DLD1 (cell line): ENCODE measurements at regions not wholly inside any gene's neighbourhood (a gene's known extent, or its start where the extent isn't known, plus 50 kb on each side); places are given as distances from the start of the nearest gene placed in this dataset.

Experiments
- in situ Hi-C: cut with HindIII; loops from 2 replicates; pipeline ENCODE4 v1.10.0; 2017; ENCODE audit warnings: low sequenced_read_pairs

DNA sequence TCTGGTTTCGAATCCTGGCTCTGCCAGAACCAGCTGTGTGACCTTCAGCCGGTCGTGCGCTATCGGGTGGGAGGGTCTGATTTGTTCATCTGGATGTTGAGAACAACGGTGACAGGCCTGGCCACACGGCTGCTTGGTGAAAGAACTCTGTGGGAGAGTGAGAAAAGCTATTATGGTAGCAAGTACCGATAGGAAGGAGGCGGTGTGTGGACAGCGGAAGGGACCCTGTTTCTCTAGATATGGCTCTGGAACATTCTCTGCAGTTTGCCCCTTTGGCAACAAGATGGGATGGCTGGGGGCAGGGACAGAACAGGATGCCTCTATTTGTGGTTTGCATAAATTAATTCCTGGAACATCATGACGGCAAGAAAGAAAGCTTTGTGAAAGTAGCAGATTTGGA is 347.3 kb downstream of the AACS start:
- in situ Hi-C loops, result no loop called here

DNA sequence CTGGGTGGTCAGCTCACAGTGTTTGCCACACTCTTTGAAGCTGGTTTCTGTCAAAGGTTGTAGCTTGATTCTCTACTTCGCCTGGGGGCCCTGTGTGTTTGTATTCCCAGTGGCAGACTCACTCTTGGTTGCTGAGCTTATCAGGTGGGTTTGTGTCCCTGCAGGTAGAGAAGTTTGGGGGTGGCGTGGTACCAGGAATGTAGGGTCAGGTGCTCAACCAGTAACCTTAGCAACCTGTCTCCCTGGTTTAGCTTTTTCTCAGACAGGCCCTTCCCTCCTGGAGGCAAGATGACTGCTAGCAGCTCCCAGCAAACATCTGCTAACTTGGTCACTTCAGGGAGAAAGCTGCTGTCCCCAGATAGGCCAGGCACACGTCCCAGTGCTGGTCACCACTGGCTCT is 352.2 kb downstream of the AACS start:
- in situ Hi-C loops, result no loop called here

DNA sequence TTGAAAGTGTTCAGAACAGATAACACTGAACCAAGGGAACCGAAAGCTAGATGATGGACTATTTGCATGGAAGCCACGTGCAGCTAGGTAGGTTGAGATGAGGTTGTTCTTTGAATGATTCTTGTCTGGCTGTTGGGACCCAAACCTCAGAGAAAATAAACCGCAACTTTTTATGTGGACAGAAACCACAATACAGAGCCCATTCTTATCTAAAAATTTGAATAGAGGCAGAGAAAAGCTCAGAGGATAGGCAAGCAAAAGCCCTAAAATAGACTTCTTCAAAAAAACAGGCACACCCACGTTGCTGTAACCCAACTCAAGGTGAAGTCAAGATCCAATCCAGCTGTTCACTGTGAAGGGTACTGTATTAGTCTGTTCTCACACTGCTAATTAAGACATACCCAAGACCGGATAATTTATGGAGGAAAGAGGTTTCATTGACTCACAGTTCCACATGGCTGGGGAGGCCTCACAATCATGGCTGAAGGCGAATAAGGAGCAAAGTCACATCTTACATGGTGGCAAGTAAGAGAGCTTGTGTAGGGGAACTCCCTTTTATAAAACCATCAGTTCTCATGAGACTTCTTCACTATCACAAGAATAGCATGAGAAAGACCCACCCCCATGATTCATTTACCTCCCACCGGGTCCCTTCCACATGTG is 353.8 kb downstream of the AACS start:
- in situ Hi-C loops, result no loop called here

DNA sequence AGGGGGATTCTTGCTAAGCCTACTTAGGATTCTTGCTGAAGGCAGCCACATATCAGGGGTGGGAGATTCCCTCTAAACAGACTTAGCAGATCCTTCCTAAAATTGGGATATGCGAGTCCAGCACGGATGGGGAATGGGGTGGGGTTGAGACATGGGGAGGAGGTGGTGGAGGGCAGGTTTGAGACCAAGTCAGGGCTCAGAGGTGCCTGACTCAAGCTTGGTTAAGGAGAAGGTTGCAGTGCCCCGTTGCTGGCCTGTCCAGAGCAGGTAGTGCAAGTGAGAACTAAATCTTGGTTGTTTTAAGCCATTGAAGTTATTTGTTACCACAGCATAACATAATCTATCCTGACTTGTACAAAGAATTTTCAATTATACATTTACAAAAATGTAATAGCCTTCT is 359.7 kb downstream of the AACS start:
- in situ Hi-C loops, result no loop called here

DNA sequence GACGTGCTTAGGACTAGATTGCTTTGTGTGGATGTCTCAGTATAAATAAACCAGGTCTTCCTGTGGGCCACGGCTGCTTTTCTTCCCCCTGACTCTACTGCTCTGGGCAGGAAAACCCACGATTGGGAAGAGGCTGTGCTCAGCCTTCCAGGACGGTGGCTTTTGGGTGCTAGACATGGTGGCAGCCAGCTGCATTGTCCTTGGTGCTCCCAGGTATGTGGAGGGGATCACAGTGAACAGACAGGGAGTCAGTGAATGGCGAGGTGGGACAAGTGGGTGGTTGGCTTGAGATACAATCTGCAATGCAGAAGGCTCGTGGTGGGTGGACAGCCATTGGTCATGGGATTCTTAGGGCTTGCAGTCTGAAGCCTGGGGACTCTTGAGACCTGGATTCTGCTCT is 366.3 kb downstream of the AACS start:
- in situ Hi-C loops, result no loop called here

DNA sequence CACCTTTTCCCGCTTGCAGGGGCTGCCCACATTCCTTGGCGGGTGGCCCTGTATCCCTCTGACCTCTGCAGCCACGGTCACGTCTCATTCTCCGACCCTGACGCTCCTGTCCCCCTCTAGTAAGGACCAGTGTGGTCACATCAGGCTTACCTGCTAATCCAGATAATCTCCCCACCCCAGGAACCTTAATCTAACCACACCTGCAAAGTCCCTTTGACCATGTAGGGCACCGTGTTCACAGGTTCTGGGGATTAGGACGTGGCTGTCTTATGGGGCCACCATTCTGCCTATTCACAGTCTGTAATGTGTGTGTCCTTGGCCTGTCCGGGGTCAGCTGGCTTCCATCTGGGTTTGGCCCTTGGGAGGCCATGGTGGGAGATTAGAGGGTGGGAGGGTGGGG is 368.9 kb downstream of the AACS start:
- in situ Hi-C loops, result no loop called here

DNA sequence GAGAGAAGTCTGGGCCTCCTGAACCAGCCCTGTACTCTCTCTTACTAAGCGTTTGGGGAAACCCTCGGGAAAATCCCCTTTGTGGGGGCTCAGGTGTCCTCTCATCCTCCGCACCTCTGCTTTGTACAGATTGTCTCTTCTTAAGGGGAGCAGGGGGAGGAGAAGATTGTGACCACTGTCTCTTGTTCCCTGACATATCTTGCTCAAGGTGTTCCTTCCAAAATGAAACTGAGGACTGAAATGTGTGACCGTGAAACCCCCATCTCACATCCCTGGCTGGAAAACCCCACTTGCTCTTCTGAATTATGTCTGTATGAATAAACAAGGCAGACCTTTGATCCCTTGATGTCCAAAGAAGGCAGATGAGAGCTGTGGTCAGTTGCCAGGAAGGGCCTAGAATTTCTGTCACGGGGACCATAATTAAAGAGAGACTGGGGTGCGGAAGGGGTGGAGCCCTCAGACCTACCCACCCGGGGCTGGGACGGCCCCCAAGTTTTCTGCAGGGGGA is 369.8 kb downstream of the AACS start:
- in situ Hi-C loops, result no loop called here

DNA sequence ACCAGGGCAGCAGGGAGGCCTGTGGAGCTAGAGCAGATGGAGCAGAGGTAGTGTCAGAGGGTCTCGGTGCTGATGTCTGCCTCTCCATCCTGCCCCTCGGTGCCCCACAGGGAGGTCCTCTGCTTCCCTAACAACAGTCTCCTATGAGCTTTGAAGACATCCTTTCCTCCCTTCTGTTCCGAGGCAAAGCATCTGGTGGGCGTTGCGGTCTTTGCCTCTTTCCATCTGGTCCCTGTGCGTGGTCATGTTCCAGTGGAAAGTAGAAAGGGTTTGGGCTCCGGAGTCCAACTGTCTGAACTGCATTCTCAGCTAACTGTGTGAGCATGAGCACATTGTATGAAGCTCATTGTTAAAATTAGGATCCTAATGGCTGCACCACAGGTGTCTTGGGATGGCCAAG is 370.6 kb downstream of the AACS start:
- in situ Hi-C loops, result no loop called here

DNA sequence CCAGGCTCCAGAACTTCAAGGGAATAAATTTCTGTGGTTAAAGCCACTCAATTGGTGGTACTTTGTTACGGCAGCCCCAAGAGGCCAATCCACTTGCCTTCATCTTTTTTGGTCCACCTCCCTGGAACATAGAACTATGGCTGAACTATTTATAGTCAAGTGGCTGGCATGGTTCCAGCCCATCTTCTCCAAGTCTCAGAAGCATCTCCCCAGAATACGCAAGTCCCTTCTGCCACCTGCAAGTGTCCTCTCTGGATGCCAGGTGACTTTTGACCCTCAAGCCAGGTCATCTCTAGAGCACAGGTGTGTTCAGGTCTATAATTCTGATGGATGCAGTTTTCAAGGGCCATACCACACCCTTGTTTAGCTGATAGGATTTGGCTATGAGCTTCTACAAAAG is 371.5 kb downstream of the AACS start:
- in situ Hi-C loops, result no loop called here

DNA sequence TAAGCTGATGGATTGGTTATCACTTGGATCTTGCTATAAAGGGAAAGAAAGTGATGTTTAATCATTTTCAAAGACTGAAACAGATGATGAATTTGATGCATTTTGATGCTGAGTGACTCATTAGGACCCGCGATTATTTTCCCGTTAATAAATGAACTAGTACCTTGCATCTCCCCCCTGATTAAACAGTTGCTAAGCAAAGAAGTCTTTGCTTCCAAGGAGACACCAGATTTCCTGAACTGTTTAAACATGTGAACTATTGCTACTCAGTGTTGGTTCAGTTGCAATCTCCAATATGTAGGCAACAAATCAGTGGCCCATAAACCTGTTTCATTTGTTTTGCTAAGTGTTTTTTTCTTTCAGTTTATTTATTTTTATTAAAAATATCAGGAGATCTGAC is 375.2 kb downstream of the AACS start:
- in situ Hi-C loops, result no loop called here

DNA sequence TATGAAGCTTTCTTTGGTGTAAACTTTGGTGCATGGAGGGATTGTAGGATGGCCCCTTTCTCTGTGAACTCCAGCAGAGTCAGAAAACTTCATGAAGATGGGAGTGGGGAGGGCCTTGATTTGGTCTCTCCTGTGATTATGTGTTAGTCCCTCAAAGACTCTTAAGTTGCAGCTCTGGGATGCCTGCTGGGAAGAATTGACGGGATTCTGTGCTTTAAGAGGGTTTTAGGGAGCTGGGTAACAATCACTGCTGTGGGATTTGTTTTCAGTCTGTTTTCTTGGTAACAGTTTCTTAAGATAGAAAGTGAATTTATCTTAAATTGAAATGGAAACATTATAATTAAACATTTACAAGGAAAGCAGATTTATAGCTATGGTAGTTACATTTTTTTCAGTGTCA is 378.1 kb downstream of the AACS start:
- in situ Hi-C loops, result no loop called here

DNA sequence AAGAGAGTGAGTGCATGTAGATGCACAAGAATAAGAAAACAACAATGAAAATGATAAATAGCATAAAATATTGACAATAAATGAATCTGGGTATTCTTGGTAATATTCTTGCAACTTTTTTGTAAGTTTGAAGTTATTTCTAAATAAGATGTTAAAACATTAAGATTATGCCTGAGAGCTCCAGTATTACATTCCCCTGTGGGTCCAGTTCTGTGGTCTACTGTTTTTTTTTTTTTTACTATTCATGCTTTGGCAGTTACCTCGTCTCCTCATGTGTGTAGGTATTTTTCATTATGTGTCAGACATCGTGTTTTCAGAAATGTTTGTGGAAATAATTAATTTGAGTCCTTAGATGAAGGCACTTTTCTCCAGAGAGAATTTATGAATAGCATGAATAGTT is 386.2 kb downstream of the AACS start:
- in situ Hi-C loops, result no loop called here

DNA sequence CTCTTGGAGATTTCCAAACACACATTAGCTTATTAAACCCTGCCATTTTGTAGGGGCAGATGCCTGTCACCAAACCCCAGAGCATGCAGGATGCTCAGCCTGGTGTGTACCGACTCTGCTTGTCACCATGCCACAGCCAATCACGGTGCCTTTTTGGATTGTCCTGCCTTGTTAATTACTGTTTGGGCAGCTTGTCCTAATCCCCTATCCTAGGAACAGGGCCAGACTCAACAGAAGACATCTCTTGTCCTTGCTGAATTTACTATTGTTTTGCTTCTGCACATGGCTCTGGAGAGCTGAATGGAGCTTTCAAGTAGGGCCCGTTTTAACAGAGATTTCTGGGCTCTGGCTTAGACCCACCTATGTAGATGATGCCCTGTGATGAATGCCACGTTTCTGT is 388.5 kb downstream of the AACS start:
- in situ Hi-C loops, result no loop called here

DNA sequence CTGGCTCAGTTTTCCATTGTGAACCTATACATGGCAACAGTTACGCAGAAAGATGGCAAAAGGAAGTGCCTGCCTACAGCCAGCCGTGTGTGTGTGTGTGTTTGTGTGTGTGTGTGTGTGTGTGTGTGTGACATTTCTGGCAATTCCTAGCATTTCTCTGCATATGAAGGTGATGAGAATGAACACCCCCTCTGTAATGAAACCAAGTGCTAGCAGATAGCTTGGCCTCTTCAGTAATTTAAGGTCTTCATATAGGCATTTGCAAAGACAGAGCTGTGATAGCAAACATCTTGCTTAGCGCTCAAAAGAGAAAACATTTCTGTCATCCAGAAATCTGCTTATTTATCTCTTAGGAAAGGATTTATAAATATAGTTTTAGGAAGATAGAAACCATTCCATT is 389.1 kb downstream of the AACS start:
- in situ Hi-C loops, result no loop called here

DNA sequence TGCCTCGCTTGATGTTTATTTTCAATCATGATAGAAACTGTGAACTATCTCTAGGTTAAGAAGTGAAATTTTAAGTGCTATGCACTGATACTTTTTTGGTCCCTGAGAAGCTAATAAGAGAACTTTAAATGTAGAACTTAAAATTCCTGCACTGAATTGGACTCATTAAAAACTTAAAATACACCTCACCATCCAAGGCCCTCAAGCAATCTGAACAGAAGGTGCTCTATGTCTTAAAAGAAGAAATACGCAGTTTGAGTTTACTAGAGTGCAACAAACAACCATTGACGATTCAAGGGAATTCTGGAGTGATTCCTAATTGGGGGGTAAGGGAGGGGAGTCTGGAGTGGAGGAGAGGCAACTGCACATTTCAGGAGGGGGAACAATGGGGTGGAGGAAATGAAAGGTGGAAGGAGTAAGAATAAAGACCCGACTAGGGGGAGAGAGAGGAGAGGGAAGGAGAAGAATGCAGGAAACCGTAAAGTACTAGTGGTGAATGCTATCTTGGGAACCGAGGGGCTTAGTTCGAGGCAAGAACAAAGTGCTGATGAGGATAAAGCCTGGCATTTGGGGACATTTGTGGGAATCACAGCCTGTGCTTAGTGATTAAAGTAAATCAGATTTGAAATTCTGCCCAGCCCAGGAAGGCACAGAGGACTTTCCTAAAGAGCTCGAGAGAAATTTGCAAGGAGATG is 389.7 kb downstream of the AACS start:
- in situ Hi-C loops, result no loop called here

DNA sequence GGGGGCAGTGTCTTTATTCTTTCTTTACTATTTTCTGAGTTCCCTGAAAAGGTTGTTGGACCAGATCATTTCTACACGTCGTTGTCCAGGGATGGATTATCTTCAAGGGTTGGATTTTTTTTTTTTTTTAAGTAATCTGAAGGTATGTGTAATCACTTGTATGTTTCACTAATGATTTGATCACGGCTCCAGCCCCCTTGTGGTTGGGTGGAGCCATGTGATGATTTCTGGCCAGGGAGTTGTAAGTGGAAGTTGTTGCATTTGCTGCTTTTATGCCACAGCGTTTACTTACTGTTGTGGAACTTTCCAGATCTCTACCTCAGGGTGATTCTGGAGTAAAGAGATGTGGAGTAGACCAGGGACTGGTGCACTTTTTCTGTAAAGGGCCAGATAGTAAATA is 390.3 kb downstream of the AACS start:
- in situ Hi-C loops, result no loop called here

DNA sequence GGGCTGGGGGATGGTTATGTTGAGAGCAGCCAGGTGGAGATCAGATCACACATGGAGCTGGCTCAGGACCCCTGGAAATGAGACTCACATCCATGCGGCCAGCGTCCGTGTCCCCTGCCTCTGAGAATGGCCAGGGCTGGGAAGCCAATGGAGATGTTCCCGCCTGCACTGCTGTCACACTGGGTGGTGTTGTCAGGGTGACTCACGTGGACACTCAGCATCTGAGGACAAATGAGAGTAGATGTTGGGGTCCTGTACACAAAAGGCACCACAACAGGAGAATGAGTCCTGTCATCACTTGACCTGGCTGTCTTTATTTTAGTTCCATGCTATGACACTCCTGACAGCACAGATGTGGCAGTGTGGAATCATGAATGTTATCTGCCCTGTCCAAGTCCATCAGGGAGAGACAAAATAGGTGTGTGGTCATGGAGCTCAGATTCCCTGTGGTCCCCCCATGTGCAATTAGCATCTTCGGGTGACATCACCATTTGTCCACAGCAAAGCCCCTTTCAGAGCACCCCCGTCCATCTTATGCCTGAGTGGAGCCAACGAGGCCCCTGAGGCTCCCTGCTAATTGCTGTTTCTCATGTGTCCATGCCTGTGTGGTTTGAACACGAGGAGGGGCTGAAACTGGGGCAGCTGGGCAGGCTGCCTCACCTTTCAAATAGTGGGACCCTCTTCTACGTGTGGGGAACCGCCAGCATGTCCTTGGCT is 393.5 kb downstream of the AACS start:
- in situ Hi-C loops, result no loop called here

DNA sequence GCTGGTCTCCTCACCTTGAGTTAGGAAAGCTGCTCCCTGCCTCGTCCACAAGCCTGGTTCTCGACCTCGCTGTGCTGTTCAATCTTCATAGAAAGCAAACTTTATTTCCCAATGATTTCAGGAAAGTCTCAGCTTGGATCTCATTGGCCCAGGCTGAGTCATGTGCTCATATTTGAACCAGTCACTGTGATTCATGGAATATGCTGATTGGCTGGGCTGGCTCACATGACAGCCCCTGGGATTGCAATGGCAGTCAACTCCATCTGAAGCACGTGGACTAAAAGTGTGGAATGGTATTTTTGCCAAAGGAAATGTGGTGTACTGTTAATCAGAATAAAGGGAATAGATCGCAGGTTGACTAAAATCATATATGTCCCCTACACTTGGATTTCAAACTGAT is 396.6 kb downstream of the AACS start:
- in situ Hi-C loops, result no loop called here

DNA sequence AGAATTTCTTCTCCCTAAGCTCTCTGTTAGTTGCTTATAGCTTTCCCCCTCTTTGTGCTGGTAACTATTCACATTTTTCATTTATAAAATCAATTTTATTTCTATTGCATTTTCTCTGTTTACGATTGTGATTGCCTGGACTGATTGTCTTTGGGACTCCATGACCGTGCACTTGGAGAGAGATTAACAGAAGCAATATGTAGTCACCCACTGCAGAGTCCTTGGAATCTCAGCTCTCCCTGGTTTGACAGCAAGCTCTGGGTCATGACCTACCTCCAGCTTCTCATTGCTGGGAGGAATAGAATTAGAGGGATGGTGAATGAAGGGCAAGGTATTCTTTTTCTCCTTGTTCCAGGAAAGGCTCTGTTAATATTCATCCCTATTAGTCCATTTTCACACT is 398.2 kb downstream of the AACS start:
- in situ Hi-C loops, result no loop called here

DNA sequence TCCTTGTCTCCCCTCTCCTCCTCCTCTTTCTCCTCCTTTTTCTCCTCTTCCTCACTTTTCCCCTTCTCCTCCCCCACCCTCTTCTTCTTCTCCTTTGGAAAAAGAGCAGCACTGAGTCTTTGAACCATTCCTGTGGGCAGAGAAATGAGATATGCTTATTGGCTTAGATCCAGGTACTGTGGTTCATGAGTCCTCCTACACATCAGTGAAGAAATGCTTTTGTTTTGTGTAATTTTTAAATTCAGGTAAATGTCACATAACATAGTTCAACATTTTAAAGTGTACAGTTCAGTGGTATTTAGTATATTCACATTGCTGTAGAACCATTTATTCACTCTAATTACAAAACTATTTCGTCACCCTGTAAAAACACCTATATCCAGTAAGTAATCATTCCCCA is 402.1 kb downstream of the AACS start:
- in situ Hi-C loops, result no loop called here

DNA sequence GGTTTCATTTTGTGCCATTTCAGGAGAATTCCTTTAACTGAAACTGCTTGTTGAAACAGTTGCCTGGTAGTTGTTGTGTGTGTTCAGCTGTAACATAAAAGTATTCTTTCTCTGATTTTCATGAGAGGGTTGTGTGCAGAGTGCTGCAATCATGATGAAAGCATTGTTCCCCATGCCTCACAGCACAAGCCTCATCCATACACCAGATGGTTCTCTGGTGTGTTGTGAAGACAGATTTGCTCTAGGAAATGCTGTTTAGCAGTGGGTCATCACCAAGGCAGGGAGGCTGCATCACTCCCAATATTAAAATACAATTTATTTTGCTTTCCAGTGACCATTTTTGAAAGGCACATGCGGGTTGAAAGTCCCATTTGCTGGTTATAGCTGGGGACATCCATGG is 404.4 kb downstream of the AACS start:
- in situ Hi-C loops, result no loop called here
